HepG2 (cell line): ENCODE measurements at regions not wholly inside any gene's neighbourhood (a gene's known extent, or its start where the extent isn't known, plus 50 kb on each side); places are given as distances from the start of the nearest gene placed in this dataset.
A peak's percentile ranks its signal among the peaks of the same experiment; 100 is the strongest.

Experiments
- ATAC-seq: fragments of 200-7000 bp; cut with Tn5 transposase; 3 replicates; pipeline ENCODE4 v1.9.1; 2020; ENCODE audit warnings: mild to moderate bottlenecking, moderate library complexity
- BruUV-seq: library from RNA; stranded (reverse); fragments of 400-500 nt; replicated peaks from 2 replicates; lab custom pipeline; 2021; lab: Mats Ljungman, UMichigan
- CTCF ChIA-PET: fragments of 300-600 bp; formaldehyde crosslinking; extraction: SDS; loops from one replicate; lab custom pipeline; 2021; ENCODE audit warnings: low total read pairs, inconsistent platforms, low intra/inter-chr PET ratio; lab: Yijun Ruan, JAX
- POLR2A ChIA-PET: fragments of 350-600 bp; sonication (Branson Sonifier 250); formaldehyde crosslinking; loops from one replicate; lab custom pipeline; 2020; ENCODE audit warnings: antibody characterized with exemption, inconsistent platforms; lab: Yijun Ruan, JAX
- DNase-seq: peaks from one replicate; pipeline ENCODE4 v3.0.0-alpha.2; 2015; ENCODE audit warnings: low spot score
- FAIRE-seq: peaks from 3 replicates; lab custom pipeline; 2011; peaks lifted over from hg19 to GRCh38; lab: Jason Lieb, UNC
- H2AFZ ChIP-seq: one replicate; pipeline ENCODE4 v1.6.1; 2011; ENCODE audit warnings: low read length, inconsistent platforms
- H3K27ac ChIP-seq: fragments of 300-600 bp; 3 replicates; pipeline ENCODE4 v1.8.0; 2011; ENCODE audit warnings: mixed run types, mild to moderate bottlenecking, mixed read lengths, low read length, inconsistent platforms; ENCODE audit not compliant: insufficient read depth; ENCODE audit errors: extremely low read length
- H3K27me3 ChIP-seq, 2 experiments: fragments of 200-600 bp in 1 of 2; 2 replicates in 1 of 2; 3 replicates in 1 of 2; pipeline versions ENCODE4 v1.6.0 to v1.8.0; 2011; ENCODE audit warnings: low read length in 2 of 2, mild to moderate bottlenecking in 2 of 2, moderate library complexity in 2 of 2, inconsistent platforms in 1 of 2; ENCODE audit not compliant: insufficient read depth in 2 of 2, control insufficient read depth in 1 of 2
- H3K36me3 ChIP-seq, 2 experiments: fragments of 200-600 bp in 1 of 2; replicated peaks in 1 of 2; 2 replicates in 1 of 2; 3 replicates in 1 of 2; pipeline versions ENCODE4 v1.5.1 to v1.8.0; 2011; ENCODE audit warnings: low read length in 2 of 2, inconsistent platforms in 1 of 2; ENCODE audit not compliant: insufficient read depth in 2 of 2, control insufficient read depth in 1 of 2
- H3K4me1 ChIP-seq: 2 replicates; pipeline ENCODE4 v1.5.1; 2012; ENCODE audit warnings: low read length, inconsistent platforms; ENCODE audit not compliant: insufficient read depth
- H3K4me2 ChIP-seq: 2 replicates; pipeline ENCODE4 v1.6.0; 2011; ENCODE audit warnings: low read depth, low read length, inconsistent platforms
- H3K4me3 ChIP-seq, 3 experiments: fragments of 200-600 bp in 1 of 3; sonication (generic), shearing (Covaris generic) in 1 of 3; replicated peaks in 1 of 3; 2 replicates each; pipeline ENCODE4 v1.5.1; 2011 to 2016; ENCODE audit warnings: low read length in 3 of 3, inconsistent platforms in 2 of 3, low read depth in 2 of 3, mild to moderate bottlenecking in 2 of 3, control low read depth in 1 of 3, mixed read lengths in 1 of 3; ENCODE audit not compliant: insufficient read depth in 1 of 3
- H3K79me2 ChIP-seq: one replicate; pipeline ENCODE4 v1.6.1; 2011; ENCODE audit warnings: low read length, inconsistent platforms; ENCODE audit not compliant: insufficient read depth
- H3K9ac ChIP-seq: 2 replicates; pipeline ENCODE4 v1.6.0; 2011; ENCODE audit warnings: mild to moderate bottlenecking, low read depth, low read length, inconsistent platforms; ENCODE audit not compliant: insufficient read depth
- H3K9me3 ChIP-seq: 2 replicates; pipeline ENCODE4 v1.5.1; 2012; ENCODE audit warnings: mild to moderate bottlenecking, low read length
- H4K20me1 ChIP-seq: 2 replicates; pipeline ENCODE4 v1.6.0; 2011; ENCODE audit warnings: inconsistent platforms, mild to moderate bottlenecking, low read length, moderate library complexity; ENCODE audit not compliant: insufficient read depth
- AHDC1 ChIP-seq: sonication (generic); formaldehyde crosslinking; IDR thresholded peaks from 2 replicates; pipeline ENCODE4 v1.5.1; 2020; ENCODE audit warnings: mild to moderate bottlenecking, missing genetic modification reagents, borderline replicate concordance
- ELF3 ChIP-seq: IDR thresholded peaks from 2 replicates; pipeline ENCODE4 v1.6.1; 2016; ENCODE audit warnings: missing genetic modification reagents, missing compliant biosample characterization
- EP300 ChIP-seq, 3 experiments: sonication (generic) in 1 of 3; formaldehyde crosslinking in 1 of 3; IDR thresholded peaks; 2 replicates each; pipeline versions ENCODE4 v1.5.1 to v1.6.1; 2011 to 2020; ENCODE audit warnings: low read depth in 2 of 3, low read length in 2 of 3, borderline replicate concordance in 1 of 3, improper control_type of control experiment in 1 of 3, mild to moderate bottlenecking in 1 of 3, missing genetic modification reagents in 1 of 3, moderate library complexity in 1 of 3
- HDAC2 ChIP-seq: sonication (generic); formaldehyde crosslinking; IDR thresholded peaks from 2 replicates; pipeline ENCODE4 v1.4.0; 2020; ENCODE audit warnings: missing genetic modification reagents
- NR3C1 ChIP-seq: sonication (generic); formaldehyde crosslinking; IDR thresholded peaks from 2 replicates; pipeline ENCODE4 v1.4.0; 2020; ENCODE audit warnings: missing genetic modification reagents
- THRA ChIP-seq: sonication (generic); formaldehyde crosslinking; IDR thresholded peaks from 2 replicates; pipeline ENCODE4 v1.4.0; 2020; ENCODE audit warnings: missing genetic modification reagents, borderline replicate concordance
- ZMYM4 ChIP-seq: sonication (generic); formaldehyde crosslinking; IDR thresholded peaks from 2 replicates; pipeline ENCODE4 v1.8.1; 2023; ENCODE audit warnings: mild to moderate bottlenecking, missing genetic modification reagents
- ZNF558 ChIP-seq: sonication (generic); formaldehyde crosslinking; IDR thresholded peaks from 2 replicates; pipeline ENCODE4 v1.9.0; 2022; ENCODE audit warnings: mild to moderate bottlenecking, missing genetic modification reagents, borderline replicate concordance
- WGBS: methylation state at CpG from one replicate; pipeline ENCODE4 v1.1.6; 2017; ENCODE audit warnings: low lambda C conversion rate; 5-methylcytosine and 5-hydroxymethylcytosine counted together
- in situ Hi-C: cut with HindIII; loops from 2 replicates; pipeline ENCODE4 v1.10.0; 2017; ENCODE audit warnings: low pct_unique_long_range_greater_than_20kb; ENCODE audit not compliant: extremely low pct_ligation_motif_present
- intact Hi-C: fragments of 100-400 bp; cut with micrococcal nuclease; formaldehyde crosslinking; loops from one replicate; pipeline ENCODE4 v1.10.0; 2022; ENCODE audit not compliant: unreplicated experiment
- TF ChIP-seq, protein P1 (sequence below): sonication (generic); formaldehyde crosslinking; IDR thresholded peaks from 2 replicates; pipeline ENCODE4 v1.4.0; 2020; ENCODE audit warnings: mild to moderate bottlenecking, missing genetic modification reagents

- Histone ChIP-seq H3K27me3 (no peaks in the 10 kb centered on the region), H3K4me3 (no peak overlapping the region), H3K27ac (peak overlapping the region; percentile 43), H3K9ac (no peak overlapping the region; the same call in 1 of the 2 replicates), H3K9me3 (no peaks in the 10 kb centered on the region), H3K36me3 (peaks cover 1 to 18% of the 10 kb centered on the region in 2 experiments; a peak in 3 of 5 replicates), H2AFZ (no peak overlapping the region), H3K4me2 (no peak overlapping the region), H3K79me2 (peaks cover 66% of the 10 kb centered on the region), H4K20me1 (no peaks in the 10 kb centered on the region; the same call in 1 of the 2 replicates), H3K4me1 (peaks cover 98% of the 10 kb centered on the region)
- ATAC-seq (no peak), DNase-seq (no peak), FAIRE-seq (no peak)
- ChIA-PET POLR2A (no interaction called here), CTCF (no interaction called here)
- WGBS: 71% methylated on average over 1 of the region's 1 CpG
- intact Hi-C loops: no loop called here
- BruUV-seq: no TSS peak
- in situ Hi-C loops: no loop called here
- TF ChIP-seq ZNF558 (CRISPR knock-in tag): no peak
- no peak for TF ChIP-seq ELF3 (CRISPR knock-in tag)
- TF ChIP-seq AHDC1: no peak
- no peak for TF ChIP-seq HDAC2 (CRISPR knock-in tag)
- TF ChIP-seq, protein P1, sequence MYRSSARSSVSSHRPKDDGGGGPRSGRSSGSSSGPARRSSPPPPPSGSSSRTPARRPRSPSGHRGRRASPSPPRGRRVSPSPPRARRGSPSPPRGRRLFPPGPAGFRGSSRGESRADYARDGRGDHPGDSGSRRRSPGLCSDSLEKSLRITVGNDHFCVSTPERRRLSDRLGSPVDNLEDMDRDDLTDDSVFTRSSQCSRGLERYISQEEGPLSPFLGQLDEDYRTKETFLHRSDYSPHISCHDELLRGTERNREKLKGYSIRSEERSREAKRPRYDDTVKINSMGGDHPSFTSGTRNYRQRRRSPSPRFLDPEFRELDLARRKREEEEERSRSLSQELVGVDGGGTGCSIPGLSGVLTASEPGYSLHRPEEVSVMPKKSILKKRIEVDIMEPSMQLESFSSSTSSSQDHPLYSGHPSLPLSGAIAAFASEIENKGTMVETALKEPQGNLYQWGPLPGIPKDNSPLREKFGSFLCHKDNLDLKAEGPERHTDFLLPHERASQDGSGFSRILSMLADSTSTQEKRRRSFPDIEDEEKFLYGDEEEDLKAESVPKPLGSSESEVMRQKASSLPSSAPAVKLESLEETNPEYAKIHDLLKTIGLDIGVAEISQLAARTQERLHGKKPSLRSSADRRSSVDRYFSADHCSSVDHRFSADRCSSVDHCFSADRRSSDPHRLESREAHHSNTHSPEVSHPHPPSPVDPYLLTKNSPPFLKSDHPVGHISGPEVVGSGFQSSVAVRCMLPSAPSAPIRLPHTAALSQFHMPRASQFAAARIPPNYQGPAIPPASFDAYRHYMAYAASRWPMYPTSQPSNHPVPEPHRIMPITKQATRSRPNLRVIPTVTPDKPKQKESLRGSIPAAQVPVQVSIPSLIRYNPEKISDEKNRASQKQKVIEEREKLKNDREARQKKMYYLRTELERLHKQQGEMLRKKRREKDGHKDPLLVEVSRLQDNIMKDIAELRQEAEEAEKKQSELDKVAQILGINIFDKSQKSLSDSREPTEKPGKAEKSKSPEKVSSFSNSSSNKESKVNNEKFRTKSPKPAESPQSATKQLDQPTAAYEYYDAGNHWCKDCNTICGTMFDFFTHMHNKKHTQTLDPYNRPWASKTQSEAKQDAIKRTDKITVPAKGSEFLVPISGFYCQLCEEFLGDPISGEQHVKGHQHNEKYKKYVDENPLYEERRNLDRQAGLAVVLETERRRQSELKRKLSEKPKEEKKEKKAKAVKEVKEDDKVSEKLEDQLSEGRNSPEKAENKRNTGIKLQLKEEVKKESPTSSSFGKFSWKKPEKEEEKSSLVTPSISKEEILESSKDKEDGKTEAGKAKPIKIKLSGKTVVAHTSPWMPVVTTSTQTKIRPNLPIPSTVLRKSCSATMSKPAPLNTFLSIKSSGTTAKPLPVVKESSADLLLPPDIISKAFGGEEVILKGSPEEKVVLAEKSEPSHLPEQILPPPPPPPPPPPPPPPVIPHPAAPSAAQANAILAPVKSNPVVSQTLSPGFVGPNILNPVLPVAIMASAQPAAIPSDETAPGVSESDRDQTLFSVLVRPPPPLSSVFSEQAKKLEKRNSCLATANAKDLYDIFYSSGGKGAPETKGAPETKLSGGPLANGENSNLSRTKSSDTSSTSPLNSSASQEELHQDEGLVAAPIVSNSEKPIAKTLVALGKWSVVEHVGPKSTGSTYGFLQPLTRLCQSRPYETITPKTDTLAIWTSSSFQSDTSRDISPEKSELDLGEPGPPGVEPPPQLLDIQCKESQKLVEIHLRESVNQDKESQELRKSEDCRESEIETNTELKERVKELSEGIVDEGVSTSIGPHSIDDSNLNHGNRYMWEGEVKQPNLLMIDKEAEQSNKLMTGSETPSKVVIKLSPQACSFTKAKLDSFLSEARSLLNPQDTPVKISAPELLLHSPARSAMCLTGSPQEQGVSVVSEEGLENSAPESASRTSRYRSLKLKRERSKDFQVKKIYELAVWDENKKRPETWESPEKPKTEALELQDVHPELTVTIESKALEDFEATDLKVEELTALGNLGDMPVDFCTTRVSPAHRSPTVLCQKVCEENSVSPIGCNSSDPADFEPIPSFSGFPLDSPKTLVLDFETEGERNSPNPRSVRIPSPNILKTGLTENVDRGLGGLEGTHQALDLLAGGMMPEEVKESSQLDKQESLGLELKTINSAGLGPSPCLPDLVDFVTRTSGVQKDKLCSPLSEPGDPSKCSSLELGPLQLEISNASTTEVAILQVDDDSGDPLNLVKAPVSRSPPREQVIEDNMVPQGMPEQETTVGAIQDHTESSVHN (CRISPR knock-in tag): no peak
- TF ChIP-seq THRA (CRISPR knock-in tag): no peak
- no peak for TF ChIP-seq NR3C1 (CRISPR knock-in tag)
- TF ChIP-seq ZMYM4: no peak
- no peak for TF ChIP-seq EP300 (IDR thresholded peaks at IDR 0.05; ENCODE audit: low read depth in 2 of 2, low read length in 2 of 2)
- no peak for TF ChIP-seq EP300 (CRISPR knock-in tag; IDR thresholded peaks at IDR 0.05; ENCODE audit: borderline replicate concordance)
Measured at GRCh38 chr7:131075406-131075805, 252.3 kb upstream of the MKLN1 start.
